IPS-18a (cell line): ENCODE measurements at regions not wholly inside any gene's neighbourhood (a gene's known extent, or its start where the extent isn't known, plus 50 kb on each side); places are given as distances from the start of the nearest gene placed in this dataset.

Source experiments
- H3K27ac ChIP-seq: one replicate; pipeline ENCODE4 v1.5.1; 2013; ENCODE audit warnings: low read length
- H3K27me3 ChIP-seq: one replicate; pipeline ENCODE4 v1.6.1; 2013; ENCODE audit warnings: mild to moderate bottlenecking, low read length; ENCODE audit not compliant: control insufficient read depth, insufficient read depth
- H3K36me3 ChIP-seq: one replicate; pipeline ENCODE4 v1.6.1; 2013; ENCODE audit warnings: low read depth, low read length; ENCODE audit not compliant: control insufficient read depth
- H3K4me1 ChIP-seq: one replicate; pipeline ENCODE4 v1.6.1; 2013; ENCODE audit warnings: low read depth, low read length; ENCODE audit not compliant: control insufficient read depth
- H3K4me3 ChIP-seq: one replicate; pipeline ENCODE4 v1.5.1; 2013; ENCODE audit warnings: low read length
- H3K9ac ChIP-seq: one replicate; pipeline ENCODE4 v1.6.1; 2013; ENCODE audit warnings: mild to moderate bottlenecking, low read length, moderate library complexity
- H3K9me3 ChIP-seq: one replicate; pipeline ENCODE4 v1.6.1; 2013; ENCODE audit warnings: low read depth, low read length; ENCODE audit not compliant: control insufficient read depth

- Histone ChIP-seq H3K27ac (no peak overlapping the region), H3K4me3 (no peak overlapping the region), H3K9me3 (no peaks in the 10 kb centered on the region), H3K27me3 (no peaks in the 10 kb centered on the region), H3K9ac (no peak overlapping the region), H3K4me1 (no peaks in the 10 kb centered on the region), H3K36me3 (no peaks in the 10 kb centered on the region)
Observed at GRCh38 chr19:30781519-30781918, 409.3 kb downstream of the ZNF536 start.

GRCh38 chr19:30781047-30781446, 408.9 kb downstream of the ZNF536 start:
- H3K4me3 ChIP-seq = no peak overlapping the region
- no peaks in the 10 kb centered on the region for H3K9me3 ChIP-seq
- no peaks in the 10 kb centered on the region for H3K4me1 ChIP-seq
- H3K9ac ChIP-seq = no peak overlapping the region
- no peaks in the 10 kb centered on the region for H3K27me3 ChIP-seq
- no peaks in the 10 kb centered on the region for H3K36me3 ChIP-seq
- H3K27ac ChIP-seq = no peak overlapping the region

GRCh38 chr19:30780456-30780855, 408.3 kb downstream of the ZNF536 start:
- H3K9me3 ChIP-seq = no peaks in the 10 kb centered on the region

GRCh38 chr19:30780032-30780431, 407.8 kb downstream of the ZNF536 start:
- Histone ChIP-seq H3K9ac (no peak overlapping the region), H3K4me1 (no peaks in the 10 kb centered on the region), H3K27me3 (no peaks in the 10 kb centered on the region), H3K9me3 (no peaks in the 10 kb centered on the region), H3K36me3 (no peaks in the 10 kb centered on the region), H3K4me3 (no peak overlapping the region), H3K27ac (no peak overlapping the region)

More at GRCh38 chr19:30780456-30780855, 408.3 kb downstream of the ZNF536 start:
- Histone ChIP-seq H3K36me3 (no peaks in the 10 kb centered on the region), H3K27ac (no peak overlapping the region), H3K4me1 (no peaks in the 10 kb centered on the region), H3K27me3 (no peaks in the 10 kb centered on the region), H3K4me3 (no peak overlapping the region), H3K9ac (no peak overlapping the region)

- Histone ChIP-seq H3K4me3 (no peak overlapping the region), H3K36me3 (no peaks in the 10 kb centered on the region), H3K27me3 (no peaks in the 10 kb centered on the region), H3K9ac (no peak overlapping the region), H3K4me1 (no peaks in the 10 kb centered on the region), H3K9me3 (no peaks in the 10 kb centered on the region), H3K27ac (no peak overlapping the region)
Observed at GRCh38 chr19:30778961-30779715, 407.0 kb downstream of the ZNF536 start.

- H3K9ac ChIP-seq = no peak overlapping the region
- no peaks in the 10 kb centered on the region for H3K4me1 ChIP-seq
- no peaks in the 10 kb centered on the region for H3K36me3 ChIP-seq
- H3K4me3 ChIP-seq = no peak overlapping the region
- H3K9me3 ChIP-seq = no peaks in the 10 kb centered on the region
- no peaks in the 10 kb centered on the region for H3K27me3 ChIP-seq
- no peak overlapping the region for H3K27ac ChIP-seq
Observed at GRCh38 chr19:30778061-30778460, 405.9 kb downstream of the ZNF536 start.

GRCh38 chr19:30775956-30776355, 403.8 kb downstream of the ZNF536 start:
- Histone ChIP-seq H3K27ac (no peak overlapping the region), H3K9me3 (no peaks in the 10 kb centered on the region), H3K27me3 (no peaks in the 10 kb centered on the region), H3K4me3 (no peak overlapping the region), H3K9ac (no peak overlapping the region), H3K36me3 (no peaks in the 10 kb centered on the region), H3K4me1 (no peaks in the 10 kb centered on the region)

GRCh38 chr19:30774252-30774766, 402.1 kb downstream of the ZNF536 start:
- Histone ChIP-seq H3K9ac (no peak overlapping the region), H3K36me3 (no peaks in the 10 kb centered on the region), H3K9me3 (no peaks in the 10 kb centered on the region), H3K27ac (no peak overlapping the region), H3K4me1 (no peaks in the 10 kb centered on the region), H3K4me3 (no peak overlapping the region), H3K27me3 (no peaks in the 10 kb centered on the region)

GRCh38 chr19:30762651-30763050, 390.5 kb downstream of the ZNF536 start:
- no peaks in the 10 kb centered on the region for H3K36me3 ChIP-seq
- H3K27ac ChIP-seq = no peak overlapping the region
- H3K27me3 ChIP-seq = no peaks in the 10 kb centered on the region
- H3K4me3 ChIP-seq = no peak overlapping the region
- H3K4me1 ChIP-seq = no peaks in the 10 kb centered on the region
- H3K9me3 ChIP-seq = no peaks in the 10 kb centered on the region
- H3K9ac ChIP-seq = no peak overlapping the region

GRCh38 chr19:30760014-30760413, 387.8 kb downstream of the ZNF536 start:
- no peak overlapping the region for H3K9ac ChIP-seq
- H3K9me3 ChIP-seq = no peaks in the 10 kb centered on the region
- H3K4me1 ChIP-seq = no peaks in the 10 kb centered on the region
- no peak overlapping the region for H3K4me3 ChIP-seq
- no peaks in the 10 kb centered on the region for H3K27me3 ChIP-seq
- no peak overlapping the region for H3K27ac ChIP-seq
- no peaks in the 10 kb centered on the region for H3K36me3 ChIP-seq

GRCh38 chr19:30757837-30758617, 385.8 kb downstream of the ZNF536 start:
- Histone ChIP-seq H3K9ac (no peak overlapping the region), H3K4me1 (no peaks in the 10 kb centered on the region), H3K27me3 (no peaks in the 10 kb centered on the region), H3K9me3 (no peaks in the 10 kb centered on the region), H3K27ac (no peak overlapping the region), H3K36me3 (no peaks in the 10 kb centered on the region), H3K4me3 (no peak overlapping the region)
